ENCODE measurements at regions not wholly inside any gene's neighbourhood (a gene's known extent, or its start where the extent isn't known, plus 50 kb on each side); places are given as distances from the start of the nearest gene placed in this dataset.
A peak's percentile ranks its signal among the peaks of the same experiment; 100 is the strongest.

DNA sequence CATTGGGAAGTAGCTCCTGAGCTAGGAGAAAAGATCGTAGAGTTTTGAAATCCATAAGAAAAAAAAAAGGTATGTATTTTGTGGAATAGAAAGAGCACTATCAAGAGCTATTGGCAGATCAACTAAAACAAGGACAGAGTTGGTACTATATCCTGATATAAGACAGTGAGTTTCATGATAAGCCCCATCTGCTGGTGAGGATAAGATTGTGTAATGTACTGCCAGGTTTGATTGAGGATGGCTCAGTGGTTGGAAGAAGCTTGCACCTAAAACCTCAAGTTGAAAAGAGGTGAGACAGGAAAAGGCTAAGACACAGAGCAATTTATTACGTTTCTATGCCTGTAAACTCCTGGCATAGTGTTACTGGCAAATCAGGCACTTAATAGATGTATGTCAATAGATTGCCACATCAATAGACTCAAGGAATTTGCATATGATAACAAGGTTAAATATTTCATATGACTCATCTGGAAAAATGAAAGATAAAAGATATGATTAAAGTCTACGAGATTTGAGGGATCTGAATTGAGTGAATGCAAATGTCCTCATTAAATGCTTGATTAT is 525.6 kb downstream of the FLRT2 start:
- Histone ChIP-seq H3K9me3 (ENCODE audit: low read length) (no peaks in the 10 kb centered on the region), H4K20me1 (ENCODE audit: insufficient read depth) (no peaks in the 10 kb centered on the region), H3K36me3 (ENCODE audit: insufficient read depth, low read length) (no peaks in the 10 kb centered on the region), H3K4me3 (ENCODE audit: low read length) (no peak overlapping the region), H3K9ac (ENCODE audit: low read length) (no peak overlapping the region), H3K79me2 (replicated peaks; ENCODE audit: insufficient read depth, low read length) (no peaks in the 10 kb centered on the region), H3F3A (ENCODE audit: insufficient read depth, low read length, poor library complexity, severe bottlenecking) (no peaks in the 10 kb centered on the region), H3K27me3 (ENCODE audit: insufficient read depth, low read depth, low read length) (no peaks in the 10 kb centered on the region), H3K27ac (ENCODE audit: low read length) (no peak overlapping the region), H2AFZ (ENCODE audit: low read depth, low read length) (no peak overlapping the region), H3K9me2 (ENCODE audit: insufficient read depth, low read length) (no peaks in the 10 kb centered on the region), H3K4me2 (ENCODE audit: low read length) (no peak overlapping the region)
- TF ChIP-seq EZH2 (IDR thresholded peaks at IDR 0.05; ENCODE audit: borderline replicate concordance, insufficient read depth, low read length, poor library complexity, severe bottlenecking) (no peak), EP300 (conservative IDR thresholded peaks at IDR 0.05; ENCODE audit: poor library complexity, severe bottlenecking) (no peak), RAD21 (conservative IDR thresholded peaks at IDR 0.05) (peak; percentile 59), SMC3 (conservative IDR thresholded peaks at IDR 0.05; ENCODE audit: poor library complexity) (peak; percentile 71)
- TF ChIP-seq, protein P1, sequence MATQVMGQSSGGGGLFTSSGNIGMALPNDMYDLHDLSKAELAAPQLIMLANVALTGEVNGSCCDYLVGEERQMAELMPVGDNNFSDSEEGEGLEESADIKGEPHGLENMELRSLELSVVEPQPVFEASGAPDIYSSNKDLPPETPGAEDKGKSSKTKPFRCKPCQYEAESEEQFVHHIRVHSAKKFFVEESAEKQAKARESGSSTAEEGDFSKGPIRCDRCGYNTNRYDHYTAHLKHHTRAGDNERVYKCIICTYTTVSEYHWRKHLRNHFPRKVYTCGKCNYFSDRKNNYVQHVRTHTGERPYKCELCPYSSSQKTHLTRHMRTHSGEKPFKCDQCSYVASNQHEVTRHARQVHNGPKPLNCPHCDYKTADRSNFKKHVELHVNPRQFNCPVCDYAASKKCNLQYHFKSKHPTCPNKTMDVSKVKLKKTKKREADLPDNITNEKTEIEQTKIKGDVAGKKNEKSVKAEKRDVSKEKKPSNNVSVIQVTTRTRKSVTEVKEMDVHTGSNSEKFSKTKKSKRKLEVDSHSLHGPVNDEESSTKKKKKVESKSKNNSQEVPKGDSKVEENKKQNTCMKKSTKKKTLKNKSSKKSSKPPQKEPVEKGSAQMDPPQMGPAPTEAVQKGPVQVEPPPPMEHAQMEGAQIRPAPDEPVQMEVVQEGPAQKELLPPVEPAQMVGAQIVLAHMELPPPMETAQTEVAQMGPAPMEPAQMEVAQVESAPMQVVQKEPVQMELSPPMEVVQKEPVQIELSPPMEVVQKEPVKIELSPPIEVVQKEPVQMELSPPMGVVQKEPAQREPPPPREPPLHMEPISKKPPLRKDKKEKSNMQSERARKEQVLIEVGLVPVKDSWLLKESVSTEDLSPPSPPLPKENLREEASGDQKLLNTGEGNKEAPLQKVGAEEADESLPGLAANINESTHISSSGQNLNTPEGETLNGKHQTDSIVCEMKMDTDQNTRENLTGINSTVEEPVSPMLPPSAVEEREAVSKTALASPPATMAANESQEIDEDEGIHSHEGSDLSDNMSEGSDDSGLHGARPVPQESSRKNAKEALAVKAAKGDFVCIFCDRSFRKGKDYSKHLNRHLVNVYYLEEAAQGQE (IDR thresholded peaks at IDR 0.05; ENCODE audit: borderline replicate concordance): no peak
- TF ChIP-seq, protein P2, sequence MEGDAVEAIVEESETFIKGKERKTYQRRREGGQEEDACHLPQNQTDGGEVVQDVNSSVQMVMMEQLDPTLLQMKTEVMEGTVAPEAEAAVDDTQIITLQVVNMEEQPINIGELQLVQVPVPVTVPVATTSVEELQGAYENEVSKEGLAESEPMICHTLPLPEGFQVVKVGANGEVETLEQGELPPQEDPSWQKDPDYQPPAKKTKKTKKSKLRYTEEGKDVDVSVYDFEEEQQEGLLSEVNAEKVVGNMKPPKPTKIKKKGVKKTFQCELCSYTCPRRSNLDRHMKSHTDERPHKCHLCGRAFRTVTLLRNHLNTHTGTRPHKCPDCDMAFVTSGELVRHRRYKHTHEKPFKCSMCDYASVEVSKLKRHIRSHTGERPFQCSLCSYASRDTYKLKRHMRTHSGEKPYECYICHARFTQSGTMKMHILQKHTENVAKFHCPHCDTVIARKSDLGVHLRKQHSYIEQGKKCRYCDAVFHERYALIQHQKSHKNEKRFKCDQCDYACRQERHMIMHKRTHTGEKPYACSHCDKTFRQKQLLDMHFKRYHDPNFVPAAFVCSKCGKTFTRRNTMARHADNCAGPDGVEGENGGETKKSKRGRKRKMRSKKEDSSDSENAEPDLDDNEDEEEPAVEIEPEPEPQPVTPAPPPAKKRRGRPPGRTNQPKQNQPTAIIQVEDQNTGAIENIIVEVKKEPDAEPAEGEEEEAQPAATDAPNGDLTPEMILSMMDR (IDR thresholded peaks at IDR 0.05; ENCODE audit: poor library complexity, severe bottlenecking): peak; percentile 60

DNA sequence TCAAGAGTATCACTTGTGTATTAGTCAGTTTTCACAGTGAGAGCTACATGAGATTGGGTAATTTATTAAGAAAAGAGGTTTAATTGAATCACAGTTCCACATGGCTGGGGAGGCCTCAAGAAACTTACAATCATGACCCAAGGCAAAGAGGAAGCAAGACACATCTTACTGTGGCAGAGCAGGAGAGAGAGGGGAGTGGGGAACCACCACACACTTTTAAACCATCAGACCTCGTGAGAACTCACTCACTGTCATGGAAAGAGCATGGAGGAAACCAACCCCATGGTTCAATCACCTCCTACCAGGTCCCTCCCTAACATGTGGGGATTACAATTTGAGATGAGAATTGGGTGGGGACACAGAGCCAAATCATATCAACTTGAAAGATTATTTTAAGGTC is 522.9 kb downstream of the FLRT2 start:
- H3K36me3 ChIP-seq (ENCODE audit: insufficient read depth, low read length): no peaks in the 10 kb centered on the region
- TF ChIP-seq POLR2AphosphoS5 (IDR thresholded peaks at IDR 0.05) (no peak), TAF1 (IDR thresholded peaks at IDR 0.05; ENCODE audit: low read depth) (no peak), MXI1 (conservative IDR thresholded peaks at IDR 0.05; ENCODE audit: poor library complexity, severe bottlenecking) (no peak), SMC3 (conservative IDR thresholded peaks at IDR 0.05; ENCODE audit: poor library complexity) (no peak), RAD21 (conservative IDR thresholded peaks at IDR 0.05) (no peak), EZH2 (IDR thresholded peaks at IDR 0.05; ENCODE audit: borderline replicate concordance, insufficient read depth, low read length, poor library complexity, severe bottlenecking) (no peak), EP300 (conservative IDR thresholded peaks at IDR 0.05; ENCODE audit: poor library complexity, severe bottlenecking) (no peak)
- TF ChIP-seq, protein P2 (IDR thresholded peaks at IDR 0.05; ENCODE audit: poor library complexity, severe bottlenecking): no peak
- TF ChIP-seq, protein P1 (IDR thresholded peaks at IDR 0.05; ENCODE audit: borderline replicate concordance): no peak
- H3K9me3 ChIP-seq (ENCODE audit: low read length): no peaks in the 10 kb centered on the region
- no peaks in the 10 kb centered on the region for H4K20me1 ChIP-seq (ENCODE audit: insufficient read depth)
- H3K9me2 ChIP-seq (ENCODE audit: insufficient read depth, low read length): no peaks in the 10 kb centered on the region
- H2AFZ ChIP-seq (ENCODE audit: low read depth, low read length): no peak overlapping the region
- no peaks in the 10 kb centered on the region for H3K27me3 ChIP-seq (ENCODE audit: insufficient read depth, low read depth, low read length)
- no peak overlapping the region for H3K4me3 ChIP-seq (ENCODE audit: low read length)
- no peak overlapping the region for H3K4me2 ChIP-seq (ENCODE audit: low read length)
- no peaks in the 10 kb centered on the region for H3F3A ChIP-seq (ENCODE audit: insufficient read depth, low read length, poor library complexity, severe bottlenecking)
- H3K9ac ChIP-seq (ENCODE audit: low read length): no peak overlapping the region
- H3K79me2 ChIP-seq (replicated peaks; ENCODE audit: insufficient read depth, low read length): no peaks in the 10 kb centered on the region
- no peak overlapping the region for H3K27ac ChIP-seq (ENCODE audit: low read length)
